ENCODE measurements at regions not wholly inside any gene's neighbourhood (a gene's known extent, or its start where the extent isn't known, plus 50 kb on each side); places are given as distances from the start of the nearest gene placed in this dataset.
"Not testable (repeated sequence)": the region's sequence is repeated elsewhere in the genome, so short reads cannot be mapped to it uniquely, and the experiment has no call there.

GRCh38 chr13:87206708-87207107 lies 464.5 kb upstream of the SLITRK5 start:
- DNase-seq (ENCODE audit: low read depth) = no peak

- DNase-seq (ENCODE audit: low read depth) = no peak
These were observed 463.7 kb upstream of the SLITRK5 start for GRCh38 chr13:87207280-87208003.

- no peak for DNase-seq (ENCODE audit: low read depth)
These were observed 462.5 kb upstream of the SLITRK5 start for GRCh38 chr13:87208636-87209035.

- no peak for DNase-seq (ENCODE audit: low read depth)
These were observed 436.2 kb upstream of the SLITRK5 start for GRCh38 chr13:87234981-87235380.

GRCh38 chr13:87235621-87236020 lies 435.6 kb upstream of the SLITRK5 start:
- DNase-seq (ENCODE audit: low read depth) = no peak

- no peak for DNase-seq (ENCODE audit: low read depth)
These were observed 426.8 kb upstream of the SLITRK5 start for GRCh38 chr13:87244256-87244890.

GRCh38 chr13:87249847-87250246 lies 421.3 kb upstream of the SLITRK5 start:
- DNase-seq (ENCODE audit: low read depth) = not testable (repeated sequence)

- no peak for DNase-seq (ENCODE audit: low read depth)
These were observed 415.8 kb upstream of the SLITRK5 start for GRCh38 chr13:87255394-87255793.

- DNase-seq (ENCODE audit: low read depth) = no peak
These were observed 411.6 kb upstream of the SLITRK5 start for GRCh38 chr13:87259479-87260083.

GRCh38 chr13:87274209-87274819 lies 396.9 kb upstream of the SLITRK5 start:
- peak; percentile 6 for DNase-seq (ENCODE audit: low read depth)

- DNase-seq (ENCODE audit: low read depth) = no peak
These were observed 391.0 kb upstream of the SLITRK5 start for GRCh38 chr13:87280139-87280538.

GRCh38 chr13:87287721-87288120 lies 383.4 kb upstream of the SLITRK5 start:
- no peak for DNase-seq (ENCODE audit: low read depth)

GRCh38 chr13:87295636-87296035 lies 375.5 kb upstream of the SLITRK5 start:
- no peak for DNase-seq (ENCODE audit: low read depth)

- no peak for DNase-seq (ENCODE audit: low read depth)
These were observed 369.1 kb upstream of the SLITRK5 start for GRCh38 chr13:87302034-87302433.

- DNase-seq (ENCODE audit: low read depth) = no peak
These were observed 368.2 kb upstream of the SLITRK5 start for GRCh38 chr13:87302931-87303330.

- no peak for DNase-seq (ENCODE audit: low read depth)
These were observed 360.0 kb upstream of the SLITRK5 start for GRCh38 chr13:87311165-87311564.

- no peak for DNase-seq (ENCODE audit: low read depth)
These were observed 356.3 kb upstream of the SLITRK5 start for GRCh38 chr13:87314822-87315221.

GRCh38 chr13:87322386-87322785 lies 348.8 kb upstream of the SLITRK5 start:
- no peak for DNase-seq (ENCODE audit: low read depth)

- DNase-seq (ENCODE audit: low read depth) = no peak
These were observed 346.6 kb upstream of the SLITRK5 start for GRCh38 chr13:87324558-87324957.

GRCh38 chr13:87331178-87331577 lies 340.0 kb upstream of the SLITRK5 start:
- DNase-seq (ENCODE audit: low read depth) = no peak

- no peak for DNase-seq (ENCODE audit: low read depth)
These were observed 337.6 kb upstream of the SLITRK5 start for GRCh38 chr13:87333599-87333998.

GRCh38 chr13:87334176-87334575 lies 337.0 kb upstream of the SLITRK5 start:
- no peak for DNase-seq (ENCODE audit: low read depth)

- not testable (repeated sequence) for DNase-seq (ENCODE audit: low read depth)
These were observed 334.8 kb upstream of the SLITRK5 start for GRCh38 chr13:87336346-87336889.

Measured in activated T-cell treated with anti-CD3 and anti-CD28 coated beads for 48 hours (primary cell).